OCI-LY1 (cell line): ENCODE measurements at regions not wholly inside any gene's neighbourhood (a gene's known extent, or its start where the extent isn't known, plus 50 kb on each side); places are given as distances from the start of the nearest gene placed in this dataset.

Experiments used
- CTCF ChIP-seq: fragments of 200-600 bp; sonication (generic), shearing (Covaris generic); IDR thresholded peaks from 2 replicates; pipeline ENCODE4 v1.5.1; 2017; ENCODE audit warnings: mild to moderate bottlenecking, antibody characterized with exemption, low read length, moderate library complexity, mixed read lengths
- EZH2 ChIP-seq: fragments of 200-600 bp; sonication (generic), shearing (Covaris generic); IDR thresholded peaks from 2 replicates; pipeline ENCODE4 v1.8.0; 2017; ENCODE audit warnings: borderline replicate concordance, mixed run types, mild to moderate bottlenecking, antibody characterized with exemption, low read length, moderate library complexity, mixed read lengths

- TF ChIP-seq CTCF (no peak), EZH2 (no peak)
These were observed 692.4 kb downstream of the CPS1 start for GRCh38 chr2:211248841-211249240.
